ENCODE measurements at regions not wholly inside any gene's neighbourhood (a gene's known extent, or its start where the extent isn't known, plus 50 kb on each side); places are given as distances from the start of the nearest gene placed in this dataset.

DNA sequence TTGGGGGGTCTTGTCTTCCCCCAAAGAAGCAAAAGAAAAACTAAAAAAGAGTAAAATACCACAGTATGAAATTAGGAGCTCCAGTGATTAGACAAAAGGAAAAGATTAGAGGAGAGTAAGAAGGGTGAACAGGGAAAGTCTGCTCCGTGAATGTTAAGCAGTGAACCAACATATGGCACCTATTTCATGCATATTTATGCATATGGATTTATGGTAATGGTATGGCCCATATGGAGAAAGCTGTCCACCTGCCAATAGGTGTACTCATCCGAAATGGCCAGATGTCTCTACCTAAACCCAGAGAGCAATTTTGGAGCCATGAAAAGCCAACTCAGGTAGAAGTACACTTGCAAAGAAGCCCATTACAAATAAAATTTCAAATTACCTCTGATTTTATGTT, 404.0 kb upstream of the RAB6C start:
- TF ChIP-seq POLR2AphosphoS5 (IDR thresholded peaks at IDR 0.05), result no peak
- TF ChIP-seq, protein P1, sequence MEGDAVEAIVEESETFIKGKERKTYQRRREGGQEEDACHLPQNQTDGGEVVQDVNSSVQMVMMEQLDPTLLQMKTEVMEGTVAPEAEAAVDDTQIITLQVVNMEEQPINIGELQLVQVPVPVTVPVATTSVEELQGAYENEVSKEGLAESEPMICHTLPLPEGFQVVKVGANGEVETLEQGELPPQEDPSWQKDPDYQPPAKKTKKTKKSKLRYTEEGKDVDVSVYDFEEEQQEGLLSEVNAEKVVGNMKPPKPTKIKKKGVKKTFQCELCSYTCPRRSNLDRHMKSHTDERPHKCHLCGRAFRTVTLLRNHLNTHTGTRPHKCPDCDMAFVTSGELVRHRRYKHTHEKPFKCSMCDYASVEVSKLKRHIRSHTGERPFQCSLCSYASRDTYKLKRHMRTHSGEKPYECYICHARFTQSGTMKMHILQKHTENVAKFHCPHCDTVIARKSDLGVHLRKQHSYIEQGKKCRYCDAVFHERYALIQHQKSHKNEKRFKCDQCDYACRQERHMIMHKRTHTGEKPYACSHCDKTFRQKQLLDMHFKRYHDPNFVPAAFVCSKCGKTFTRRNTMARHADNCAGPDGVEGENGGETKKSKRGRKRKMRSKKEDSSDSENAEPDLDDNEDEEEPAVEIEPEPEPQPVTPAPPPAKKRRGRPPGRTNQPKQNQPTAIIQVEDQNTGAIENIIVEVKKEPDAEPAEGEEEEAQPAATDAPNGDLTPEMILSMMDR (IDR thresholded peaks at IDR 0.05), result no peak
- TF ChIP-seq POLR2A (IDR thresholded peaks at IDR 0.05), result no peak

Measured in gastroesophageal sphincter (tissue), 3 donors.